Renal cortex interstitium (tissue), 11 donors: ENCODE measurements at regions not wholly inside any gene's neighbourhood (a gene's known extent, or its start where the extent isn't known, plus 50 kb on each side); places are given as distances from the start of the nearest gene placed in this dataset.

Source experiments
- DNase-seq, 11 donors: peaks; one replicate each; pipeline ENCODE4 v3.0.0-alpha.2; 2013; ENCODE audit warnings: low read depth in 9 of 11, low spot score in 4 of 11; ENCODE audit errors: extremely low read depth in 1 of 11

DNA sequence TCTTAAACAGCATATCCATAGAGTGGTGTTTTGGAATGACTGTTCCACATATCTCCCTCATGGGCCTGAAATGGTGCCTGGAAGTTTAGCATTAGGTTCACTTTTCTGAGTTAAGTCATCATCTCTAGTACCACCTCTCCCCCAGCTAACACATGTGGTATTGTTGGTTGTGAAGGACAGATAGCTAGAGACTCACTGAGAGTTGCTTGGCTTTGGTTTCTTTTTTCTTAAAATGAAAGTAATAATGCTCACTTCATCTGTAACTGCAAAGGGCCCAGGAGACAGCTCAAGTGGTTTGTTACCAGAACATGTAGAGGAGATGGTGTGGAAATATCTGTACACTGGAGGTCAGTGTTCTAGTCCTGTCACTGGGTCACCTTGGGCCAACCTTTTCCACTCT, 90.9 kb downstream of the EFNB1 start:
- no peak for DNase-seq

GRCh38 chrX:68918202-68918601, 89.4 kb downstream of the EFNB1 start:
- DNase-seq = no peak

- no peak for DNase-seq
Observed at GRCh38 chrX:68917799-68918198, 89.0 kb downstream of the EFNB1 start.

GRCh38 chrX:68916891-68917290, 88.1 kb downstream of the EFNB1 start:
- no peak for DNase-seq

- no peak for DNase-seq
Observed at GRCh38 chrX:68915778-68916177, 87.0 kb downstream of the EFNB1 start.

DNA sequence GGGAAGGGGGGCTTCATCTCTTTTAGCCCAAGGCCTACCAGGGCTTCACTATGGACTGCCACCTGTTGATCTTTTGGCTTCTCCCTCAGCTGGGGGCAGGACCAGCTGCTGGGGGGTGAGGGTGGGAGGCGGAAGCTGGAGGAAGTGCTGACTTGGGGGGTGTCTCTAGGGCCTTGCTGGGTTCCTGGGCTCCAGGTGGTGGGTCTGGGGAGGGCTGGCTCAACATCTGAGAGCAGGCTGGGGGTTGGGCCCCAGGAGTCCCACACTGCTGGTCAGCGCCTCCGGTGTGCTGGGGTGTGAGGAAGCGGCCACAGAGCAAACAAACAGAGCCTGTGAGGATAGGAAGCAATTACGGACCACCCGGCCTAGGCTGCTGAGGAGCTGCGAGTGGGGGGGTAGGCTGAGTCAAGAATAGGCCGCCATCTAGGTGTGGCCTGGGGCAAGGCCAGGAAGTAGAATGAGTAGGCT, 85.7 kb downstream of the EFNB1 start:
- DNase-seq = no peak

DNA sequence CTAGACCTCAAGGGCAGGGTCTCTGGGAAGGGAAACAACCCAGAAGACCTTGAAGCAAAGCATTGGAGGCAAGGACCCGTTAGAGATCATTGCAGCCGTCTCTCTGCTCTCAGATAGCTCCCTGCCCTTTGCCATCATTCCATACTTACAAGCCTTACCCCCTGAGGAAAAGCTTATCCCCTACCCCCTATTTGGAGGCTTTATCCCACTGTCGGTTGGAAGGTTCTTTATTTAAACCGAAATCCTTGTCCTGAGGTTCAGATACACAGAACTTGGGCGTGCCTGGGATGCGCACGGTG, 84.4 kb downstream of the EFNB1 start:
- DNase-seq = no peak

- no peak for DNase-seq
Observed at GRCh38 chrX:68912113-68912512, 83.3 kb downstream of the EFNB1 start.

GRCh38 chrX:68910731-68911428, 82.1 kb downstream of the EFNB1 start:
- DNase-seq = no peak

- DNase-seq = no peak
Observed at GRCh38 chrX:68909945-68910344, 81.1 kb downstream of the EFNB1 start.

DNA sequence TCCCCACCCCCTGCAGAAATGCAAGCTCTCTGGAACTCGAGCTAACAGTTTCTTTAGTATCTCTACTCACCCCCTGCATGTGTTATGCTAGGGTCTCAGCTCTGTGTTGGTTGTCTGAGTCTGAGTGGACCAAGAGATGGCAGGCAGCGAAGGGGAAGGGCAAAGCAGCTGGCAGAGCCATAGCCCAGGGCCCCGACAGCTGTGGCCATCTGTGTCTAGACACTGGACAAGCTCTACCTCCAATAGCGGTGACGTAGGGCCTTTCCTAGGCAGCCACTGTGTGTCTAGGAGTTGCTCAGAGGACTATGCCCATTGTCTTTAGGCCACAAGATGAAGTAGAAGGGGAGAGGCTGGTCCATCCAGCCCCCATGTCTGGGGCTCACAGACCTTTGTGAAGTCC, 79.2 kb downstream of the EFNB1 start:
- DNase-seq = no peak

- no peak for DNase-seq
Observed at GRCh38 chrX:68902706-68903504, 74.1 kb downstream of the EFNB1 start.

DNA sequence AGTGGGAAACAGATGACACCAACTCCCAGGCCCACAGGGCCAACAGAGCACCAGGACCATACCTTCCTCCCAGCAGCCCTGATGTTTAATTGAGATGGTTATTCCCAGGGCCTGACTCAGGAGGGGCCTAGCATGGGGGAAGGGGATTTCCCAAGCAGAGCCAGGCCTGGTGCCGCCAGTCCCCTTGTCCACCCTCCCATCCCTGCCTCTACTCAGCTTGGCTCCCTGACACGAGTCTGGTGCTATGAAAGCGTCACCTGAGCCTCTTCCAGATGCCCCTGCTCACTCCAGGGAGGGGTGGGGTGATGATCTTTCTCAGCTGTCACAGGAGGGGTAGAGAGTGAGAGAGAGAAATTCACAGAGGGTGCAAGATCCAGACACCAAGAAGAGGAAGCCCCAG, 72.7 kb downstream of the EFNB1 start:
- DNase-seq = no peak

DNA sequence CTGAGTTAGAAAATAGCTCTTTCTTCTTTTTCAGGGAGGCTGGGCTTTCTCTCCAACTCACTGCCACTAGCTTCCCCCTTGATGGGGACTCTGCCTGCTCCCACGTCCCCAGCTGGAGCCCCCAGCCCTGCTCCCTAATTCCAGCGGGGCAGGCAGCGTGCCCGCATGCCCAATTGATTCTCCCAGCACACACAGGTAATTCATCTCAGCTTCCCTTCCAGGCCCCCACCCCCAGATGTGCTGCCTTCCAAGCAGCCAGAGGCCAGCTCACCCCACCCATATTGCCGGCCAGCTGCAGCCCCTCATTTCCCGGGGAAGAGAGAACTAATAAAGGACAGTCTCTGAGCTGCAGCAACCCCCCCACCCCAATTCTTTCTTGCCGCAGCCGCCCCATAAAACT, 69.8 kb downstream of the EFNB1 start:
- DNase-seq = no peak

DNA sequence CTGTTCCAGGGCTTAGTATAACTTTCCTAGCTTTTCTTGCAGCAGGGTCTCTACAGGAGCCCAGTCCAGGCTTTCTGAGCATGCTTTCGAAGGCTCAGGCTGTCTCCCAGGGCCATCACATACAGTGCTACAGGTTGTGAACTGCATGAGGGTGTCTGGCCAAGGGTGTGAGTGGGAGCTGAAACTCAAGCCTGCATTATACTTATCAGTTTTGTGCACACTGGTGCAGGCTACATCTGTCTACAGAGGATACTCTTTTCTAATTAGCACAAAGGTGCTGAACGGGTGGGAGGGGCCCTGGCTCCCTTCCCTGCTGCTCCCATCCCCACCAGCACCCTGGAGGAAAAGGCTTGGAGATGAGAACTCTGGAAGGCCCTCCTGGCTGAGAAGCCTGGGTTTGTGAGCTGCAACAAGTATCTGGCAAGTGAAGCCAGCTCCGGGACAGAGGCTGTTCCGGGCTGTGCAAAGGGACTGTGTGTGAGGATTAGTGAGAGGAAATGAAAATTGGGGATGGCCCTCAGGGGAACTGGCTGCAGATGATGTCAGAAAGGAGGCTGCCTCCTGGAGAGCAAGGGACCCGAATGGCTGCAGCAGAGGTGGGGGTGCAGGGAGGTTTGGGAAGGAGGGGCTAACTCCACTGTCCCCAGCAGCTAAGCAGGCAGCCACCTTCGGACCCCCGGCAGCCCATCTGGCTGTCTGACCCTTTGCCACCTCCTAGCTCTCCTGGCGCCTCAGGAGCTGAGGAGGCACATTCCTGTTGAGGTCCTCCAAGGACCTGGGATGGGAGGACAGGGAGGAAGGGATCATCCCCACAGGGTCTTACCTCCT, 68.5 kb downstream of the EFNB1 start:
- DNase-seq = no peak

- no peak for DNase-seq
Observed at GRCh38 chrX:68896581-68896980, 67.8 kb downstream of the EFNB1 start.

DNA sequence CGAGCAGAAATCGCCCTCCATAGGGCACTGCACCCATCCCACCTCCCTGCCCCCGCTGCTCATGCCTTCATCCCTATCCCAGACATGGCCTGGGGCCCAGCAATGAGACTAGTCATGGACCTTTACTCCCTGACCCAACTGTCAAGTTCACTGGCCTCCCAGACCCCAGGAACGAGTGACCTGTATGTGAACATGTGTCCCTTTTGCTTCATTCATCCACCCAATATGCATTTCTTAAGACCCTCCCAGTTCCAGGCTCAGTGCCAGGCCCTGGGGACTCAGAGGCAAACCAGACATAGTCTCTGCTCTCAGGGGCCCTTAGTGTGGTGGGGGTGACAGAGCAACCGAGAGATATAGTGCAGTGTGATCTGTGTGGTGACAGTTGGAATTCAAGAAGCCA, 67.0 kb downstream of the EFNB1 start:
- DNase-seq = no peak

DNA sequence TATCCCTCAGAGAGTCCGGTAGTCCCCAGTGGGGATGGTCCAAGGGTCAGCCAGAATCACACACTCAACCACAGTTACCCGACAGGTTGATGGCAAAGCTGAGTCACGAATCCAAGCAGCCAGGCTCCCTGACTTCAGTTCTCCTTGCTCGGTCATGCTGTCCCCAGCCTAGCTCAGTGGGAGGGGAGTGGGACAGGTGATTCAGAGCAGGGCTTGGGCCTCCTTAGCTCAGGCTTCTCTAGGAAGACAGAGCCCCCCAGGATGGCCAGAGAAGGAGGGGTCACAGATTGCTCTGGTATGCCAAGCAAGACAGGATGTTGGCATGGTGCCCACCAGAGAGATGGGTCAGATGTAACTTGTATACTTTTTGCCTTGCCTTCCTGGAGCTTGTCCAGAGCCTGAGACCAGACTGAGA, 66.5 kb downstream of the EFNB1 start:
- DNase-seq = no peak

DNA sequence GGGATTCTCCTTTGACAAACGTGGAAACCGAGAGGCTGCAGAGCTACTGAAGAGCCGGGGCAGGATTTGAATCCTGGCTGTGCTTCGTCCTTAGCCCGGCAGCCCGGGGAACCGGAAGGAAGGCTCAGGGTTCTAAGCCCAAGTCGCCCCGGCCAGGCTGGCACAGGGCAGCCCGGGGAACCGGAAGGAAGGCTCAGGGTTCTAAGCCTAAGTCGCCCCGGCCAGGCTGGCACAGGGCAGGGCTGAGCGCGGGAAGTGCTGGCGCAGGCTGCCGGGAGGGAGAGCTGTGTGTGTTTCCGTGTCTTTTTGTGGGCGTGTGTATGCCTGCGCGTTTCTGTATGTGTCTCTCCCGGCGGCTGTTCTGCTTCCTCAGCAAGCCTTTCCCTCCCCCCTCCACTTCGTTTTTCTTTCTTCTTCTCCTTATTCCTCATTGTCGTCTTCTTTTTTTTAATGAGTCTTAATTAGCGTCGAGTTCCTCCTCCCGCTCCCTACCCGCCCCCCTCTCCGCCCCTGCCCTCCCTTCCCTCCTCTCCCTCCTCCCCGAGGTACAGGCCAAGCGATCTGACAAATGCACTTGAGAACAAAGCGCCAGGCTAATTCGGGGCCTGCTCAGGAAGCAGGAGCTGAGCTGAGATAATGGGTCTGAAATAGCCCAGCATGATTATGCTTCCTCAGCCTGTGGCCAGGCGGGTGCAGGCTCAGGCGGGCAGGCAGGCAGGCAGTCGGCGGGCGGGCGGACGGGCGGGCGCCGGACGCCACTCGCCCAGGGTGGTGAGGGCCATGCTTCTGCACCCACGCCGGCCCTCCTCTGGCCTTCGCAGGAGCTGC, 65.9 kb downstream of the EFNB1 start:
- DNase-seq = peak in 1 of 11 donors; percentile 57
